HEK293 (cell line): ENCODE measurements at regions not wholly inside any gene's neighbourhood (a gene's known extent, or its start where the extent isn't known, plus 50 kb on each side); places are given as distances from the start of the nearest gene placed in this dataset.

Experiments
- CTCF ChIA-PET: fragments of 350-600 bp; formaldehyde crosslinking; extraction: SDS; loops from one replicate; lab custom pipeline; 2021; ENCODE audit warnings: antibody characterized with exemption; lab: Yijun Ruan, JAX
- POLR2A ChIA-PET: fragments of 300-600 bp; formaldehyde crosslinking; extraction: SDS; loops from one replicate; lab custom pipeline; 2020; ENCODE audit warnings: antibody characterized with exemption, inconsistent platforms; lab: Yijun Ruan, JAX
- H3K27ac ChIP-seq: fragments of 200-500 bp; sonication (Bioruptor generic); 2 replicates; pipeline ENCODE4 v1.5.1; 2014; ENCODE audit warnings: low read depth, low read length, control low read depth, inconsistent platforms; ENCODE audit errors: extremely low read depth
- H3K36me3 ChIP-seq, 2 experiments: fragments of 200-500 bp in 1 of 2; sonication (Bioruptor generic) in 1 of 2; 1 replicate in 1 of 2; 2 replicates in 1 of 2; pipeline ENCODE4 v1.5.1; 2014 to 2017; ENCODE audit warnings: inconsistent platforms in 2 of 2, low read length in 2 of 2; ENCODE audit not compliant: control insufficient read depth in 2 of 2, insufficient read depth in 1 of 2
- H3K4me1 ChIP-seq: fragments of 200-500 bp; sonication (Bioruptor generic); 2 replicates; pipeline ENCODE4 v1.5.1; 2014; ENCODE audit warnings: mild to moderate bottlenecking, low read length, inconsistent platforms; ENCODE audit not compliant: control insufficient read depth, insufficient read depth
- H3K4me3 ChIP-seq: 2 replicates; pipeline ENCODE4 v1.5.1; 2011; ENCODE audit warnings: low read depth, mild to moderate bottlenecking, control low read depth, low read length, moderate library complexity
- H3K9me3 ChIP-seq: fragments of 200-500 bp; sonication (Bioruptor generic); 2 replicates; pipeline ENCODE4 v1.5.1; 2014; ENCODE audit warnings: low read depth, low read length, inconsistent platforms; ENCODE audit not compliant: control insufficient read depth, insufficient read depth
- BCL11A ChIP-seq: fragments of 450-650 bp; formaldehyde crosslinking; IDR thresholded peaks from 2 replicates; pipeline ENCODE4 v1.5.1; 2016; ENCODE audit warnings: low read depth, missing biosample characterization, missing genetic modification characterization
- HOXC10 ChIP-seq: sonication (generic); formaldehyde crosslinking; IDR thresholded peaks from 2 replicates; pipeline ENCODE4 v1.8.1; 2023; ENCODE audit warnings: mild to moderate bottlenecking, missing genetic modification reagents
- MYNN ChIP-seq: fragments of 450-650 bp; formaldehyde crosslinking; IDR thresholded peaks from 2 replicates; pipeline ENCODE4 v1.5.1; 2016; ENCODE audit warnings: missing biosample characterization, missing genetic modification characterization, borderline replicate concordance
- OVOL3 ChIP-seq: fragments of 450-650 bp; formaldehyde crosslinking; IDR thresholded peaks from 2 replicates; pipeline ENCODE4 v1.5.1; 2016; ENCODE audit warnings: missing biosample characterization, missing genetic modification characterization
- PRDM2 ChIP-seq: fragments of 450-650 bp; formaldehyde crosslinking; IDR thresholded peaks from 2 replicates; pipeline ENCODE4 v1.5.1; 2016; ENCODE audit warnings: missing biosample characterization, missing genetic modification characterization, borderline replicate concordance
- SP3 ChIP-seq: fragments of 450-650 bp; formaldehyde crosslinking; IDR thresholded peaks from 2 replicates; pipeline ENCODE4 v1.5.1; 2016; ENCODE audit warnings: missing biosample characterization, missing genetic modification characterization
- ZBTB1 ChIP-seq: fragments of 450-650 bp; formaldehyde crosslinking; IDR thresholded peaks from 2 replicates; pipeline ENCODE4 v1.5.1; 2016; ENCODE audit warnings: missing biosample characterization, missing genetic modification characterization
- ZFP3 ChIP-seq: fragments of 450-650 bp; formaldehyde crosslinking; IDR thresholded peaks from 2 replicates; pipeline ENCODE4 v1.5.1; 2016; ENCODE audit warnings: low read depth, missing biosample characterization, missing genetic modification characterization
- ZFP37 ChIP-seq: fragments of 450-650 bp; formaldehyde crosslinking; IDR thresholded peaks from 2 replicates; pipeline ENCODE4 v1.5.1; 2016; ENCODE audit warnings: missing biosample characterization, missing genetic modification characterization
- ZNF140 ChIP-seq: fragments of 450-650 bp; formaldehyde crosslinking; IDR thresholded peaks from 2 replicates; pipeline ENCODE4 v1.5.1; 2016; ENCODE audit warnings: missing biosample characterization, missing genetic modification characterization
- ZNF211 ChIP-seq: fragments of 450-650 bp; formaldehyde crosslinking; IDR thresholded peaks from 2 replicates; pipeline ENCODE4 v1.5.1; 2016; ENCODE audit warnings: low read depth, missing biosample characterization, missing genetic modification characterization
- ZNF214 ChIP-seq: fragments of 450-650 bp; formaldehyde crosslinking; IDR thresholded peaks from 2 replicates; pipeline ENCODE4 v1.5.1; 2017; ENCODE audit warnings: missing biosample characterization, mild to moderate bottlenecking, missing genetic modification characterization, borderline replicate concordance
- ZNF239 ChIP-seq: fragments of 450-650 bp; formaldehyde crosslinking; IDR thresholded peaks from 2 replicates; pipeline ENCODE4 v1.5.1; 2016; ENCODE audit warnings: missing biosample characterization, missing genetic modification characterization
- ZNF266 ChIP-seq: fragments of 450-650 bp; formaldehyde crosslinking; IDR thresholded peaks from 2 replicates; pipeline ENCODE4 v1.5.1; 2016; ENCODE audit warnings: missing biosample characterization, missing genetic modification characterization, low read depth
- ZNF433 ChIP-seq: fragments of 450-650 bp; formaldehyde crosslinking; IDR thresholded peaks from 2 replicates; pipeline ENCODE4 v1.5.1; 2016; ENCODE audit warnings: missing biosample characterization, missing genetic modification characterization, low read depth
- ZNF488 ChIP-seq: fragments of 450-650 bp; formaldehyde crosslinking; IDR thresholded peaks from 2 replicates; pipeline ENCODE4 v1.5.1; 2016; ENCODE audit warnings: missing biosample characterization, missing genetic modification characterization
- ZNF521 ChIP-seq: fragments of 450-650 bp; formaldehyde crosslinking; IDR thresholded peaks from 2 replicates; pipeline ENCODE4 v1.5.1; 2017; ENCODE audit warnings: missing biosample characterization, mild to moderate bottlenecking, missing genetic modification characterization
- ZNF596 ChIP-seq: fragments of 450-650 bp; IDR thresholded peaks from 2 replicates; pipeline ENCODE4 v1.5.0; 2018; ENCODE audit warnings: missing biosample characterization, mild to moderate bottlenecking, missing genetic modification characterization, moderate library complexity
- ZNF658 ChIP-seq: fragments of 450-650 bp; formaldehyde crosslinking; IDR thresholded peaks from 2 replicates; pipeline ENCODE4; 2016; ENCODE audit warnings: missing biosample characterization, missing genetic modification characterization
- TF ChIP-seq, protein P1 (sequence below): fragments of 450-650 bp; formaldehyde crosslinking; conservative IDR thresholded peaks from 2 replicates; pipeline ENCODE4 v1.5.1; 2016; ENCODE audit warnings: low read depth, missing biosample characterization, missing genetic modification characterization
- TF ChIP-seq, protein P2 (sequence below): fragments of 450-650 bp; formaldehyde crosslinking; IDR thresholded peaks from 2 replicates; pipeline ENCODE4 v1.5.1; 2016; ENCODE audit warnings: missing biosample characterization, missing genetic modification characterization

DNA sequence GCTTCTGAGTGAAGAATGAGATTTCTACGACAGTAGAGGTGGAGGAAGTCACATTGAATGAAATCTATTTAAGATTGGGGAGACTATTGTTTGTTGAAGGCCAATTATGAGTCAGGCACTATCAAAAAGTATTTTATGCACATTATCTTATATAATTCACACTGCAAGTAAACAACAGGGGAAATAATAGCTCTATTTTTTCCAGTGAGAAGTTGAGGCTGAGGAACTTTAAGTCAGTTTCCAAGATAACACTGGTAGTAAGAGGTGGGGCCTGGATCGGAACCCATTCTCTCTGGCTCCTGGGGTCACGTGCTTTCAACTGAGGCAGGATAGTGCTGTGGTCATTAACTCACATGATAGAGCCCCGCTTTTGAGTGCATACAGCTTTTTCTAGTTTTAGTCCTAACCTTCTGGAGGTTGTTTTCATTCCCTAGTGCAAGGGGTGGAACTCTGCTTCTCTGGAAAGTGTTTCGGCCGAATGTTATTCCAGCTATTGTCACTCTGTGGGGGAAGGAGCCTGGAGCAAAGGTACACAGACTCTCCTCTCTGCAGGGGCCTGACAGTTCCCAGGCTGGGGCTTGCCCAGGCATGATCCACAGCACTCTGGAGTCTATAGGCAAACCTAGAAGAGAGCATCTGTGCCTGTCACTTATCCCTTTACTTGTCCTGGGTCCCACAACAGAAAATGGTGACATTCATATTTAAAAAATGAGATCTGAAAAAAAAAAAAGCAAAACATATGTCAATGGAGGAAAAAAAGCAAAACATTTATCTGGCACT lies 352.4 kb upstream of the ACTBL2 start (continued):
- TF ChIP-seq ZNF140 (tag by site-specific recombination) (no peak), OVOL3 (tag by site-specific recombination) (no peak), ZBTB1 (tag by site-specific recombination) (no peak), ZFP37 (tag by site-specific recombination) (no peak), ZNF596 (tag by site-specific recombination) (no peak), ZFP3 (tag by site-specific recombination) (no peak), ZNF211 (tag by site-specific recombination) (no peak), ZNF214 (no peak)

DNA sequence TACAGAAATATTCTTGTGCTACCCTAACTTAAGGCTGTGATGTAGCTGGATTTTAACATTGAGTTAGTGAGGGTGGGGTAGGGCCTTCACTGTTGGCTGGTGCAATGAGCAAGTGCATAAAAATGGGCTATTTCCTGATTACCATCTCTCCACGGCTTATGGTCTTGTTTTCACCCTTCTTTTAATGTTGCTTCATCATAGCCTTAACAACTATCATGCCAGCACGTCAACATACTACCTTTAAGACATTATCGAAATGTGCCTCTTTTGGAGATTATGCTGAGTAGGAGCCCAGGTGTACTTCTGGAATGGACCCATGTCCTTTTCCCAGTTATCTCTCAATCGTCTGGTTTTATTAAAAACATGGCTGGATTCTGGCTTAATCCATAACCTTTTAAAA lies 350.9 kb upstream of the ACTBL2 start:
- CTCF ChIA-PET = interaction anchor here (0.7 kb wide), 1 partner anchor 55 kb away, joined by 3 read pairs; no protein-coding TSS in a partner anchor
- H3K27ac ChIP-seq = no peak overlapping the region
- POLR2A ChIA-PET = no interaction called here
- no peaks in the 10 kb centered on the region for H3K36me3 ChIP-seq
- H3K4me3 ChIP-seq = no peak overlapping the region
- H3K9me3 ChIP-seq = no peaks in the 10 kb centered on the region
- H3K4me1 ChIP-seq = 0 out of 2 replicates have a peak, but pooled peaks cover 2% of the 10 kb centered on the region
- TF ChIP-seq SP3 (tag by site-specific recombination) (no peak), PRDM2 (tag by site-specific recombination) (no peak), ZNF521 (tag by site-specific recombination) (no peak), ZNF239 (no peak), ZNF488 (tag by site-specific recombination) (no peak), HOXC10 (no peak), MYNN (no peak), ZNF658 (no peak), BCL11A (no peak), ZNF433 (no peak), ZNF266 (tag by site-specific recombination) (no peak)
- TF ChIP-seq, protein P1, sequence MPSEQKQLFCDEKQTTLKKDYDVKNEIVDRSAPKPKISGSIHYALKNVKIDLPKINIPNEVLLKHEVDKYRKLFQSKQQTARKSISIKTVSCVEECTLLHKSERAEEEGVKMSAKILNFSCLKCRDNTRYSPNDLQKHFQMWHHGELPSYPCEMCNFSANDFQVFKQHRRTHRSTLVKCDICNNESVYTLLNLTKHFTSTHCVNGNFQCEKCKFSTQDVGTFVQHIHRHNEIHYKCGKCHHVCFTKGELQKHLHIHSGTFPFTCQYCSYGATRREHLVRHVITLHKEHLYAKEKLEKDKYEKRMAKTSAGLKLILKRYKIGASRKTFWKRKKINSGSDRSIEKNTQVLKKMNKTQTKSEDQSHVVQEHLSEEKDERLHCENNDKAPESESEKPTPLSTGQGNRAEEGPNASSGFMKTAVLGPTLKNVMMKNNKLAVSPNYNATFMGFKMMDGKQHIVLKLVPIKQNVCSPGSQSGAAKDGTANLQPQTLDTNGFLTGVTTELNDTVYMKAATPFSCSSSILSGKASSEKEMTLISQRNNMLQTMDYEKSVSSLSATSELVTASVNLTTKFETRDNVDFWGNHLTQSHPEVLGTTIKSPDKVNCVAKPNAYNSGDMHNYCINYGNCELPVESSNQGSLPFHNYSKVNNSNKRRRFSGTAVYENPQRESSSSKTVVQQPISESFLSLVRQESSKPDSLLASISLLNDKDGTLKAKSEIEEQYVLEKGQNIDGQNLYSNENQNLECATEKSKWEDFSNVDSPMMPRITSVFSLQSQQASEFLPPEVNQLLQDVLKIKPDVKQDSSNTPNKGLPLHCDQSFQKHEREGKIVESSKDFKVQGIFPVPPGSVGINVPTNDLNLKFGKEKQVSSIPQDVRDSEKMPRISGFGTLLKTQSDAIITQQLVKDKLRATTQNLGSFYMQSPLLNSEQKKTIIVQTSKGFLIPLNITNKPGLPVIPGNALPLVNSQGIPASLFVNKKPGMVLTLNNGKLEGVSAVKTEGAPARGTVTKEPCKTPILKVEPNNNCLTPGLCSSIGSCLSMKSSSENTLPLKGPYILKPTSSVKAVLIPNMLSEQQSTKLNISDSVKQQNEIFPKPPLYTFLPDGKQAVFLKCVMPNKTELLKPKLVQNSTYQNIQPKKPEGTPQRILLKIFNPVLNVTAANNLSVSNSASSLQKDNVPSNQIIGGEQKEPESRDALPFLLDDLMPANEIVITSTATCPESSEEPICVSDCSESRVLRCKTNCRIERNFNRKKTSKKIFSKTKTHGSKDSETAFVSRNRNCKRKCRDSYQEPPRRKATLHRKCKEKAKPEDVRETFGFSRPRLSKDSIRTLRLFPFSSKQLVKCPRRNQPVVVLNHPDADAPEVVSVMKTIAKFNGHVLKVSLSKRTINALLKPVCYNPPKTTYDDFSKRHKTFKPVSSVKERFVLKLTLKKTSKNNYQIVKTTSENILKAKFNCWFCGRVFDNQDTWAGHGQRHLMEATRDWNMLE = no peak
- TF ChIP-seq, protein P2, sequence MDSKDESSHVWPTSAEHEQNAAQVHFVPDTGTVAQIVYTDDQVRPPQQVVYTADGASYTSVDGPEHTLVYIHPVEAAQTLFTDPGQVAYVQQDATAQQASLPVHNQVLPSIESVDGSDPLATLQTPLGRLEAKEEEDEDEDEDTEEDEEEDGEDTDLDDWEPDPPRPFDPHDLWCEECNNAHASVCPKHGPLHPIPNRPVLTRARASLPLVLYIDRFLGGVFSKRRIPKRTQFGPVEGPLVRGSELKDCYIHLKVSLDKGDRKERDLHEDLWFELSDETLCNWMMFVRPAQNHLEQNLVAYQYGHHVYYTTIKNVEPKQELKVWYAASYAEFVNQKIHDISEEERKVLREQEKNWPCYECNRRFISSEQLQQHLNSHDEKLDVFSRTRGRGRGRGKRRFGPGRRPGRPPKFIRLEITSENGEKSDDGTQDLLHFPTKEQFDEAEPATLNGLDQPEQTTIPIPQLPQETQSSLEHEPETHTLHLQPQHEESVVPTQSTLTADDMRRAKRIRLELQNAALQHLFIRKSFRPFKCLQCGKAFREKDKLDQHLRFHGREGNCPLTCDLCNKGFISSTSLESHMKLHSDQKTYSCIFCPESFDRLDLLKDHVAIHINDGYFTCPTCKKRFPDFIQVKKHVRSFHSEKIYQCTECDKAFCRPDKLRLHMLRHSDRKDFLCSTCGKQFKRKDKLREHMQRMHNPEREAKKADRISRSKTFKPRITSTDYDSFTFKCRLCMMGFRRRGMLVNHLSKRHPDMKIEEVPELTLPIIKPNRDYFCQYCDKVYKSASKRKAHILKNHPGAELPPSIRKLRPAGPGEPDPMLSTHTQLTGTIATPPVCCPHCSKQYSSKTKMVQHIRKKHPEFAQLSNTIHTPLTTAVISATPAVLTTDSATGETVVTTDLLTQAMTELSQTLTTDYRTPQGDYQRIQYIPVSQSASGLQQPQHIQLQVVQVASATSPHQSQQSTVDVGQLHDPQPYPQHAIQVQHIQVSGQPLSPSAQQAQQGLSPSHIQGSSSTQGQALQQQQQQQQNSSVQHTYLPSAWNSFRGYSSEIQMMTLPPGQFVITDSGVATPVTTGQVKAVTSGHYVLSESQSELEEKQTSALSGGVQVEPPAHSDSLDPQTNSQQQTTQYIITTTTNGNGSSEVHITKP (tag by site-specific recombination) = no peak
